Suprapubic skin (tissue), 4 donors: ENCODE measurements at regions not wholly inside any gene's neighbourhood (a gene's known extent, or its start where the extent isn't known, plus 50 kb on each side); places are given as distances from the start of the nearest gene placed in this dataset.

Experiments used
- EP300 ChIP-seq: sonication (generic); formaldehyde crosslinking; IDR thresholded peaks from one replicate; pipeline ENCODE4 v1.6.1; 2017; ENCODE audit warnings: antibody characterized with exemption
- POLR2A ChIP-seq, 2 donors: fragments of 450-650 bp; IDR thresholded peaks; one replicate each; pipeline ENCODE4 v1.6.1; 2017; ENCODE audit warnings: antibody characterized with exemption in 2 of 2, mild to moderate bottlenecking in 2 of 2, moderate library complexity in 2 of 2
- POLR2AphosphoS5 ChIP-seq, 3 donors: sonication (generic); formaldehyde crosslinking; IDR thresholded peaks; one replicate each; pipeline ENCODE4 v1.6.1; 2017; ENCODE audit warnings: antibody characterized with exemption in 3 of 3
- TF ChIP-seq, protein P1 (sequence below), 2 donors: fragments of 200-600 bp in 1 of 2; fragments of 450-650 bp in 1 of 2; sonication (generic) in 1 of 2; IDR thresholded peaks; one replicate each; pipeline ENCODE4 v1.5.1; 2016 to 2019; ENCODE audit warnings: antibody characterized with exemption in 2 of 2, mild to moderate bottlenecking in 1 of 2, moderate library complexity in 1 of 2

DNA sequence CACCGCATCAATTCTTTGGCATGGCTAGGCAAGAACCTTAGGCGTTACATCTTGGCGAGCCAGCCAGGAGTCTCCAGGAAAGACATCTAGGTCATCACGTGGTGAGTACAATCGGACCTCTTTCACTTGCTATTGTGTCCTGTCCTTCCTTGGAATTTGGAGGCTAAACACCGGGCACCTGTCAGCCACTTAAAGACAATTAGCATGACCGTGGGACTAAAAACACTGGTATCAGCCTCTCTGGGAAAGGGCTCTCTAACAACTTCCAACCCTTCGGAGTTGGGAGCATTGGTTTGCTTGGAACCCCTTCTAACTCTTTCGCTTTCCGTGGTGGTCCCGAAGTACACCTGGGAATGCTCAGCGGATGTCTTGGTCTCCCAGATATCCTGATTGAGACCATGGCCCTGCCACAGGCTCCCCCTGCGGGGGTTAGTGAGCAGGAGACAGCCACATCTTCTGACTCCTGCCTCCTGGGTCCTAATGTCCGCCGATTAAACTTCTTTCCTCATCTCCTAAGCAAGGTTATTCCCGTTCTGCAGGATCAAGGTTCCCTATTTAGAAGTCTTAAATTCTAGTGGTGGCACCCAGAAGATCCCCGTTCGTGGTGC lies 971.7 kb downstream of the FSCB start:
- TF ChIP-seq, protein P1, sequence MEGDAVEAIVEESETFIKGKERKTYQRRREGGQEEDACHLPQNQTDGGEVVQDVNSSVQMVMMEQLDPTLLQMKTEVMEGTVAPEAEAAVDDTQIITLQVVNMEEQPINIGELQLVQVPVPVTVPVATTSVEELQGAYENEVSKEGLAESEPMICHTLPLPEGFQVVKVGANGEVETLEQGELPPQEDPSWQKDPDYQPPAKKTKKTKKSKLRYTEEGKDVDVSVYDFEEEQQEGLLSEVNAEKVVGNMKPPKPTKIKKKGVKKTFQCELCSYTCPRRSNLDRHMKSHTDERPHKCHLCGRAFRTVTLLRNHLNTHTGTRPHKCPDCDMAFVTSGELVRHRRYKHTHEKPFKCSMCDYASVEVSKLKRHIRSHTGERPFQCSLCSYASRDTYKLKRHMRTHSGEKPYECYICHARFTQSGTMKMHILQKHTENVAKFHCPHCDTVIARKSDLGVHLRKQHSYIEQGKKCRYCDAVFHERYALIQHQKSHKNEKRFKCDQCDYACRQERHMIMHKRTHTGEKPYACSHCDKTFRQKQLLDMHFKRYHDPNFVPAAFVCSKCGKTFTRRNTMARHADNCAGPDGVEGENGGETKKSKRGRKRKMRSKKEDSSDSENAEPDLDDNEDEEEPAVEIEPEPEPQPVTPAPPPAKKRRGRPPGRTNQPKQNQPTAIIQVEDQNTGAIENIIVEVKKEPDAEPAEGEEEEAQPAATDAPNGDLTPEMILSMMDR (IDR thresholded peaks at IDR 0.05) = no peak
- TF ChIP-seq POLR2A (IDR thresholded peaks at IDR 0.05) (no peak), POLR2AphosphoS5 (IDR thresholded peaks at IDR 0.05) (no peak), EP300 (no peak)
